Mesenchymal stem cell (in vitro differentiated cells and primary cell): ENCODE measurements at regions not wholly inside any gene's neighbourhood (a gene's known extent, or its start where the extent isn't known, plus 50 kb on each side); places are given as distances from the start of the nearest gene placed in this dataset.

Experiments
- DNase-seq: peaks from one replicate; pipeline ENCODE4 v3.0.0-alpha.2; 2013
- H2AFZ ChIP-seq: one replicate; pipeline ENCODE4 v1.6.1; 2013; ENCODE audit warnings: low read depth, mild to moderate bottlenecking, control low read depth, inconsistent platforms, low read length, moderate library complexity
- H2AK5ac ChIP-seq: 2 replicates; pipeline ENCODE4 v1.6.1; 2013; ENCODE audit warnings: low read length, moderate library complexity, mild to moderate bottlenecking, inconsistent platforms; ENCODE audit not compliant: severe bottlenecking
- H2BK120ac ChIP-seq: one replicate; pipeline ENCODE4 v1.6.1; 2013; ENCODE audit warnings: low read depth, mild to moderate bottlenecking, inconsistent platforms, low read length, moderate library complexity
- H2BK12ac ChIP-seq, 2 experiments: one replicate each; pipeline ENCODE4 v1.6.1; 2013; ENCODE audit warnings: inconsistent platforms in 2 of 2, low read length in 2 of 2, mild to moderate bottlenecking in 2 of 2, moderate library complexity in 2 of 2, control low read depth in 1 of 2
- H2BK15ac ChIP-seq: one replicate; pipeline ENCODE4 v1.6.1; 2013; ENCODE audit warnings: mild to moderate bottlenecking, low read depth, inconsistent platforms; ENCODE audit not compliant: poor library complexity, severe bottlenecking
- H2BK5ac ChIP-seq: 2 replicates; pipeline ENCODE4 v1.6.1; 2013; ENCODE audit warnings: low read depth, mild to moderate bottlenecking, low read length, control low read depth, inconsistent platforms; ENCODE audit not compliant: poor library complexity, severe bottlenecking
- H3K14ac ChIP-seq, 2 experiments: one replicate each; pipeline ENCODE4 v1.6.1; 2013; ENCODE audit warnings: inconsistent platforms in 2 of 2, low read length in 2 of 2, control low read depth in 1 of 2, mild to moderate bottlenecking in 1 of 2, moderate library complexity in 1 of 2
- H3K18ac ChIP-seq, 2 experiments: one replicate each; pipeline ENCODE4 v1.6.1; 2013; ENCODE audit warnings: inconsistent platforms in 2 of 2, low read length in 2 of 2, control low read depth in 1 of 2, low read depth in 1 of 2, mild to moderate bottlenecking in 1 of 2
- H3K23ac ChIP-seq, 2 experiments: one replicate each; pipeline ENCODE4 v1.6.1; 2013; ENCODE audit warnings: inconsistent platforms in 2 of 2, low read length in 2 of 2, mild to moderate bottlenecking in 2 of 2, moderate library complexity in 2 of 2, control low read depth in 1 of 2
- H3K27ac ChIP-seq: 2 replicates; pipeline ENCODE4 v1.5.1; 2013; ENCODE audit warnings: mild to moderate bottlenecking, moderate library complexity, low read length, control low read depth, inconsistent platforms; ENCODE audit not compliant: poor library complexity, severe bottlenecking
- H3K27me3 ChIP-seq, 2 experiments: 2 replicates each; pipeline versions ENCODE4 v1.6.1 to v1.7.0; 2013; ENCODE audit warnings: low read length in 2 of 2, mild to moderate bottlenecking in 2 of 2, moderate library complexity in 2 of 2, control low read depth in 1 of 2, inconsistent platforms in 1 of 2; ENCODE audit not compliant: control insufficient read depth in 1 of 2, insufficient read depth in 1 of 2
- H3K36me3 ChIP-seq, 2 experiments: 2 replicates each; pipeline versions ENCODE4 v1.6.1 to v1.7.0; 2013; ENCODE audit warnings: low read length in 2 of 2, control low read depth in 1 of 2, inconsistent platforms in 1 of 2, low read depth in 1 of 2, mild to moderate bottlenecking in 1 of 2; ENCODE audit not compliant: insufficient read depth in 2 of 2, control insufficient read depth in 1 of 2
- H3K4ac ChIP-seq, 2 experiments: one replicate each; pipeline ENCODE4 v1.6.1; 2013; ENCODE audit warnings: inconsistent platforms in 2 of 2, low read length in 2 of 2, mild to moderate bottlenecking in 2 of 2, moderate library complexity in 2 of 2, control low read depth in 1 of 2, low read depth in 1 of 2
- H3K4me1 ChIP-seq: 2 replicates; pipeline ENCODE4 v1.6.1; 2013; ENCODE audit warnings: low read depth, low read length, control low read depth; ENCODE audit not compliant: control insufficient read depth, insufficient read depth
- H3K4me2 ChIP-seq: 2 replicates; pipeline ENCODE4 v1.6.1; 2013; ENCODE audit warnings: low read length, mild to moderate bottlenecking, inconsistent platforms; ENCODE audit not compliant: poor library complexity, severe bottlenecking
- H3K4me3 ChIP-seq, 2 experiments: 2 replicates each; pipeline versions ENCODE4 v1.5.1 to v1.7.0; 2013; ENCODE audit warnings: low read length in 2 of 2, mild to moderate bottlenecking in 2 of 2, control low read depth in 1 of 2, low read depth in 1 of 2; ENCODE audit not compliant: insufficient read depth in 1 of 2
- H3K79me1 ChIP-seq: replicated peaks from 2 replicates; pipeline ENCODE4 v1.6.1; 2013; ENCODE audit warnings: mild to moderate bottlenecking, control low read depth, low read length, inconsistent platforms; ENCODE audit not compliant: poor library complexity, severe bottlenecking
- H3K9ac ChIP-seq: 2 replicates; pipeline ENCODE4 v1.7.0; 2013; ENCODE audit warnings: mild to moderate bottlenecking, low read length, moderate library complexity
- H3K9me3 ChIP-seq: 2 replicates; pipeline ENCODE4 v1.7.0; 2013; ENCODE audit warnings: mild to moderate bottlenecking, low read length; ENCODE audit not compliant: control insufficient read depth
- H4K8ac ChIP-seq: one replicate; pipeline ENCODE4 v1.6.1; 2013; ENCODE audit warnings: inconsistent platforms, mild to moderate bottlenecking, low read length, moderate library complexity
- H4K91ac ChIP-seq: one replicate; pipeline ENCODE4 v1.6.1; 2013; ENCODE audit warnings: mild to moderate bottlenecking, low read length, inconsistent platforms
- WGBS: methylation state at CpG from one replicate; pipeline ENCODE4 v1.1.7; 2013; ENCODE audit warnings: mixed read lengths; 5-methylcytosine and 5-hydroxymethylcytosine counted together

DNA sequence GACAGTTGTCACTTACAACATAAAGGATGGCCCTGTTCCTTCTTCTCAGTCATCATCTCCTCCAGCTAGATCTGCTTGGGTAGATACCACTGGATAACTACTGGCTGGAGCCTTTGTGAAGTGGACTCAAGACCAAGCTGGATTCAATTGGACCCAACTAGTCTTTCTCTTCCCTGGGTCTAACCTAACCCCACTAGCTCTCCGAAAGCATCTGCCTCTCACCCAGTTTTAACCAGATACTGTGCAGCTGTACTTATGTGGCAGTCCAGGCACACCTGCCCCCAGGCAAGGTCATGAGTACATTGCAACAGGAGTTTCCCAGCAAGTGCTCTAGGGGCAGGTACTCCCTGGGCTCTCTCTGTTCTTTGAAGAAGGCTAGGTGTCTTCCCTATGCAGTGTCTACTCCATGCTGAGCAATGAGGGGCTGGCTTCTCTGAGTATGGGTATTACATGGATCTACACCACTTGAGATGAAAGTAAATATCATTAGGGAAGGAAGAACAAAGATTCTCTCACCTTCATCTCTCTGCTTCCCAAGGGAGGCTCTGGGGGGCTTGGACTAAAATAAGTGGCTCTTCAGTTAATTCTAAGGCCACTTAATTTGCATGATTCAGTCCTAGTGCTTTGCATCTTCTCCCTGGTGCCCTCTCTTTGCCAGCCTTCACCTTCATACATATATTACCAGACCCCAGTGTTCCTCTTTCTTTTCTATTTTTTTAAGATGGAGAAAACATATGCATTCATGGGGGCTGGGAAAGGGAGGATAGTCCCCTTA, 236.1 kb downstream of the NXPE2 start:
- Histone ChIP-seq H3K27me3 (peaks cover 0 to 4% of the 10 kb centered on the region in 2 experiments), H3K27ac (no peak overlapping the region), H2BK5ac (no peak overlapping the region), H2AK5ac (no peak overlapping the region), H3K4me1 (no peaks in the 10 kb centered on the region), H4K8ac (no peak overlapping the region), H2AFZ (no peak overlapping the region), H3K36me3 (no peaks in the 10 kb centered on the region), H3K18ac (no peak overlapping the region), H3K79me1 (no peaks in the 10 kb centered on the region), H3K4ac (no peak overlapping the region), H3K14ac (no peak overlapping the region), H3K9ac (no peak overlapping the region), H3K4me2 (no peak overlapping the region), H4K91ac (no peak overlapping the region), H2BK12ac (no peak overlapping the region), H2BK15ac (no peak overlapping the region), H3K4me3 (no peak overlapping the region), H3K9me3 (peaks cover 9% of the 10 kb centered on the region), H2BK120ac (no peak overlapping the region), H3K23ac (no peak overlapping the region)
- DNase-seq, result no peak
- 94% methylated on average over 1 of the region's 1 CpG for WGBS

DNA sequence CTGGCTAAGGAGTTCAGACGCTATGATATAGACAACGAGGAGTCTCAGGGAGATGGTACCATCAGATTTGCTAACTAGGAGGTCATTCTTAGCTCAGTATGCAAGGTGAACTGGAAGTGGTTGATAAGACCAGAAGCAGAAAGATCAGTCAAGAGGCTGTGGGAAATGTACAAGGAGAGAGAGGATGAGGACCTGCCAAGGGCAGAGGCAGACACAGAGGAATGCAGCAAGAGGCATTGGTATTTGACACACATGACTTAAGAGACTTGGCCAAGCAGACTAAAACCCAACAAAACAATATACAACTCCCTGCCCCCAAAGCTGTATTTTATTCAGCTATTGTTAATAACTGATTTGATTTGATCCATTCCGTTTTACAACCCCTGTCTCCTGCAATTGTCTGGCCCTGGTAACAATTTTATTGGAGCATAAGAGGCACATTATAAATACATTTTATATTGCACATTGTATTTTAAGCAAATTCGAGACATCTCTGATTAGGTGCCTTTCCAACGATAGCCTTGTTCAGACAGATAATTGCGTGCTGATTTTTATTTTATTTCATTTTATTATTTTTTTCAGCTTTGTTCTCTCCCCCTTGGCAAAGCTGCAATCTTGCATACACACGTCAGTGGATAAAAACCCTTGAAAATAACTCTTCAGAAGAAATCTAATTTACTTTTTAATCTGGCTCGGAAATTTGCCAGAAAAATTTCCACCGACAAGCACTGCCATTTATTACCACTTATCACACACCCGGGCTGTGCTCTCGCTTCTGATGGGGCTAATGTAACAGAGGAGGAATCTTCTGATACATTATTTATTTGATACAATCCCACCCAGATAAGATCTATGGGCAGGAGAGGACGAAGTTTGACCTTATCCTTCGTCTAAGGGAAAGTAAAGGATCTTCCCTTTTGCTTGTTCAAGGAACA, 237.8 kb downstream of the NXPE2 start:
- Histone ChIP-seq H3K23ac (no peak overlapping the region), H4K91ac (no peak overlapping the region), H3K4me3 (no peak overlapping the region), H3K27ac (no peak overlapping the region), H2AFZ (no peak overlapping the region), H2AK5ac (no peak overlapping the region), H3K27me3 (peaks cover 0 to 4% of the 10 kb centered on the region in 2 experiments), H3K9ac (no peak overlapping the region), H3K79me1 (no peaks in the 10 kb centered on the region), H2BK12ac (no peak overlapping the region), H3K4me1 (no peaks in the 10 kb centered on the region), H3K4me2 (no peak overlapping the region), H3K4ac (no peak overlapping the region), H2BK15ac (no peak overlapping the region), H2BK120ac (no peak overlapping the region), H2BK5ac (no peak overlapping the region), H3K14ac (no peak overlapping the region), H4K8ac (no peak overlapping the region), H3K18ac (no peak overlapping the region), H3K36me3 (no peaks in the 10 kb centered on the region), H3K9me3 (peaks cover 4% of the 10 kb centered on the region)
- no peak for DNase-seq
- WGBS, result 78% methylated on average over 11 of the region's 13 CpGs

DNA sequence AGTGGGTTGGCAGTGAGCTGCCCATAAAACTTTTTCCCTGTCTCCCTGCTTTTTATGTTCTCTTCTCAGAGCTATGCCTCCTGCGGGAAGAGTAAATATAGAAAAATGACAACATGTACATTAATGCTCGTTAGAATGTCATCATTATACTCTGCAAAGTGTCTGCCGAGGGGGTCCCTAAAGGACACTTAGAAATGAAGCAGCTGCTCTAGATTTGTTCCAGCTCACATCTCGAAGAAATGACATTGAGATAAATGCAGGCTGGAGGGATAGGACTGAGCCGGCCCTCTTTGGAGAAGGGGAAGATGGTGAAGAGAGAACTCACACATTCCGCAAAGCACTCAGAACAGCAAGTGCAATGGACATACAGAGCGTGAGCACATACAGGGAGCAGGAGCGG, 240.0 kb downstream of the NXPE2 start:
- no peak overlapping the region for H3K27ac ChIP-seq
- no peak overlapping the region for H4K8ac ChIP-seq
- no peak overlapping the region for H4K91ac ChIP-seq
- no peak overlapping the region for H2AFZ ChIP-seq
- H3K4ac ChIP-seq, result no peak overlapping the region
- no peak overlapping the region for H2AK5ac ChIP-seq
- H3K79me1 ChIP-seq, result no peaks in the 10 kb centered on the region
- H3K9ac ChIP-seq, result no peak overlapping the region
- H2BK120ac ChIP-seq, result no peak overlapping the region
- peaks cover 0 to 4% of the 10 kb centered on the region in 2 experiments for H3K27me3 ChIP-seq
- H3K36me3 ChIP-seq, result no peaks in the 10 kb centered on the region
- no peak overlapping the region for H2BK12ac ChIP-seq
- H3K14ac ChIP-seq, result no peak overlapping the region
- peaks cover 4% of the 10 kb centered on the region for H3K9me3 ChIP-seq
- H3K23ac ChIP-seq, result no peak overlapping the region
- H3K4me2 ChIP-seq, result no peak overlapping the region
- H3K18ac ChIP-seq, result no peak overlapping the region
- no peak overlapping the region for H2BK5ac ChIP-seq
- WGBS, result 86% methylated on average over 8 of the region's 8 CpGs
- DNase-seq, result no peak
- H3K4me3 ChIP-seq, result no peak overlapping the region
- H2BK15ac ChIP-seq, result no peak overlapping the region
- H3K4me1 ChIP-seq, result no peaks in the 10 kb centered on the region

DNA sequence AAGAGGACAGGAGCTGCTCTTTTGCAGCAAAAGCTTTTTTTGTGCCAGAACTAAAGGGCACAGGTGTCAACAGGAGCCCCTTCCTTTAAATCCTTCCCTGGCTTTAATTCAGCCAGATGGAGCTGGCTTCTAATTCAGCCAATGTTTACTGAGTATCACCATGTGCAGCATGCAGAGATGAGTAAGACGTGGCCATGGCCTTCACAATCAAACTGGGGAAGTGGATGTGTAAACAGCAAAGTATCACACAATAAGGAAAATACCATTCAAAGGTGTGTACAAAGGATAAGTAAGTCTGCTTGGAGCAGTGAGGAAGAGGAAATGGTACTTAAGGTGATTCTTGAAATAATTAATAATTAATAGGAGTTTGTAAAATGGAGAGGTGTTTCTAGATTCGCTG, 243.4 kb downstream of the NXPE2 start:
- no peak overlapping the region for H3K14ac ChIP-seq
- no peak for DNase-seq
- H3K9me3 ChIP-seq, result no peaks in the 10 kb centered on the region
- H2BK15ac ChIP-seq, result no peak overlapping the region
- H3K4me1 ChIP-seq, result no peaks in the 10 kb centered on the region
- H3K36me3 ChIP-seq, result no peaks in the 10 kb centered on the region
- no peak overlapping the region for H2BK5ac ChIP-seq
- no peak overlapping the region for H4K8ac ChIP-seq
- no peak overlapping the region for H2BK120ac ChIP-seq
- 20% methylated on average over 1 of the region's 2 CpGs for WGBS
- H2AFZ ChIP-seq, result no peak overlapping the region
- no peak overlapping the region for H3K4me2 ChIP-seq
- no peak overlapping the region for H3K18ac ChIP-seq
- no peak overlapping the region for H2AK5ac ChIP-seq
- no peak overlapping the region for H3K9ac ChIP-seq
- no peak overlapping the region for H4K91ac ChIP-seq
- H2BK12ac ChIP-seq, result no peak overlapping the region
- H3K4me3 ChIP-seq, result no peak overlapping the region
- H3K79me1 ChIP-seq, result no peaks in the 10 kb centered on the region
- no peaks in the 10 kb centered on the region for H3K27me3 ChIP-seq
- no peak overlapping the region for H3K23ac ChIP-seq
- no peak overlapping the region for H3K27ac ChIP-seq
- H3K4ac ChIP-seq, result no peak overlapping the region
